ENCODE measurements at regions not wholly inside any gene's neighbourhood (a gene's known extent, or its start where the extent isn't known, plus 50 kb on each side); places are given as distances from the start of the nearest gene placed in this dataset.

DNA sequence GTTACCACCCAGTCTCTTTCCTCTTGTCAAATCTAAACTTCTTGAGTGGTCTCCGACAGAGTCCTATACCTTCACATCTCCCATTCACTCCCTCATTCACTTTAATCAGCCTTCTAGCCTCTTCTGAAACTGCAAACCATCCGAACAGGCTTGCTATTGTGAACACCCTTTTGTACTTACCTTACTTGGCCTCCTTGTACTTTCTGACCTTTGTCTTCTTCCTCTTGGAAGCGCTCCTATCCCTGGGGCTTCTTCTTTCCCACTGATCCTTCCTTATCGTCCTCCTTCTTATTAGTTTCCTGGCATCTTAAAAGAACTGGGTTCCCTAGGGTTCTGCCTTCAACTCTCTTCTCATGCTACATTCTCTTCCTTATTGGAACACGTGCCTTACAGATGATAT, 76.9 kb upstream of the HIF1A start:
- no peak for DNase-seq (ENCODE audit: low read depth)
- TF ChIP-seq, protein P1, sequence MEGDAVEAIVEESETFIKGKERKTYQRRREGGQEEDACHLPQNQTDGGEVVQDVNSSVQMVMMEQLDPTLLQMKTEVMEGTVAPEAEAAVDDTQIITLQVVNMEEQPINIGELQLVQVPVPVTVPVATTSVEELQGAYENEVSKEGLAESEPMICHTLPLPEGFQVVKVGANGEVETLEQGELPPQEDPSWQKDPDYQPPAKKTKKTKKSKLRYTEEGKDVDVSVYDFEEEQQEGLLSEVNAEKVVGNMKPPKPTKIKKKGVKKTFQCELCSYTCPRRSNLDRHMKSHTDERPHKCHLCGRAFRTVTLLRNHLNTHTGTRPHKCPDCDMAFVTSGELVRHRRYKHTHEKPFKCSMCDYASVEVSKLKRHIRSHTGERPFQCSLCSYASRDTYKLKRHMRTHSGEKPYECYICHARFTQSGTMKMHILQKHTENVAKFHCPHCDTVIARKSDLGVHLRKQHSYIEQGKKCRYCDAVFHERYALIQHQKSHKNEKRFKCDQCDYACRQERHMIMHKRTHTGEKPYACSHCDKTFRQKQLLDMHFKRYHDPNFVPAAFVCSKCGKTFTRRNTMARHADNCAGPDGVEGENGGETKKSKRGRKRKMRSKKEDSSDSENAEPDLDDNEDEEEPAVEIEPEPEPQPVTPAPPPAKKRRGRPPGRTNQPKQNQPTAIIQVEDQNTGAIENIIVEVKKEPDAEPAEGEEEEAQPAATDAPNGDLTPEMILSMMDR (conservative IDR thresholded peaks at IDR 0.05; ENCODE audit: low read length) = no peak
- no peak overlapping the region for H3K4me3 ChIP-seq (ENCODE audit: low read length)

- DNase-seq (ENCODE audit: low read depth) = no peak
- TF ChIP-seq, protein P1 (conservative IDR thresholded peaks at IDR 0.05; ENCODE audit: low read length) = no peak
- H3K4me3 ChIP-seq (ENCODE audit: low read length) = no peak overlapping the region
Measured at GRCh38 chr14:61619494-61619893, 75.8 kb upstream of the HIF1A start.

DNA sequence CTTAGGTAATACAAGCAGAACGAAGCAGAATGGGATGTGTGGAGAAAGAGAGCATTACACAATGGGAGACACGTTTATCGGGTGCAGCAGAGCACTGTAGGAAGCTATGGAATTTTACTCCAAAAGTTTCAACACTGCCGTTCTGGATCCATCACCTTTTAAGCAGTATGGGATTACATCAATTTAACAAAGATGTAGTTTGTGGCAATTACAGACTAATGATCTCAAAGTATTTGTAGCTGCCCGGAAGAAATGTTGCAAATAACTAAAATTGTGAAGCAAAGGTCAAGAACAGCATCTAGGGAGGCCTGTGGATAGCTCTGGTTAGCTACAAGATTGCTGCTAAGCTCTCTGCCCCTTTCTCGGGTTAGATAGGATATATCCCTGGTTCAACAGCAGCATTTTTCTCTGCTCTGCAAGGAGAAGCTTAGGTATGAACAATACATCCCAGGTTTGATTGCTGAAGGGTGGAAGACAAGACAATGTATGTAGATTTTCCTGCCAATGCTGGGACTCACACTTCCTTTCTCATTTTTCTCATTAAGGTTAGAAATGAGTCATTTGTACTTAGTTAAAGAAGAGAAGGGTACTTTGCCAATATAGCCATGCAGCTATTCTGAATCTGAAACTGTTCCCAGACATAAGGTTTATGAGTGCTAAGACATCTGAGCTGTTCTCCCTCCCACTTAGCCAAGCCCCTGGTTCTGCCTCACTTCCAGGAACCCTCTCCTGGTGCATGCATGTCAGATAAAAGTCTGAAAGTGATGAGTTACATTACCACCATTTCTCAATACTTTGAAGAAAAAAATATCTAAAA, 75.0 kb upstream of the HIF1A start:
- peak; percentile 98 for DNase-seq (ENCODE audit: low read depth)
- TF ChIP-seq, protein P1 (conservative IDR thresholded peaks at IDR 0.05; ENCODE audit: low read length) = no peak; the same call in 1 of the 2 replicates
- no peak overlapping the region for H3K4me3 ChIP-seq (ENCODE audit: low read length)

DNA sequence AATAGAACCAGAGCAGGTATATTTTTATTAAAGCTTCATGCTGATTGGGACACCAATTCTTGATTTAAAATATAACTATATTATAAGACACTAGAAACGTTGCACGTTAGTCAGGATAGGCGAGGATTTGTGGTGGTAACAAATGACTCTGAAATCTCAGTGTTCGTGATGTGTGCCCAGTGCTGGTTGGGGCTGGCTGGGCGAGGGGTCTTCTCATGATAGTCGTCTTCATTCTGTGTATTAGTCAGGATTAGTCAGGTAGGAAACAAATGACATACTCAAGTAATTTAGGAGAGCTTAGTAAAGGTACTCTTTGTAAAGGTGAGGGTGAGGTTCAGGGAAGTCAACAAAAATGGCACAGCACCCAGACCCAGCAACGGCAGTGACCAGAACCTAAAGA, 73.9 kb upstream of the HIF1A start:
- TF ChIP-seq, protein P1 (conservative IDR thresholded peaks at IDR 0.05; ENCODE audit: low read length) = no peak

GRCh38 chr14:61622051-61622450, 73.3 kb upstream of the HIF1A start:
- no peak overlapping the region for H3K4me3 ChIP-seq (ENCODE audit: low read length)
- TF ChIP-seq, protein P1 (conservative IDR thresholded peaks at IDR 0.05; ENCODE audit: low read length) = no peak
- no peak for DNase-seq (ENCODE audit: low read depth)

More for the DNA sequence above, 73.9 kb upstream of the HIF1A start:
- DNase-seq (ENCODE audit: low read depth) = no peak
- no peak overlapping the region for H3K4me3 ChIP-seq (ENCODE audit: low read length)

DNA sequence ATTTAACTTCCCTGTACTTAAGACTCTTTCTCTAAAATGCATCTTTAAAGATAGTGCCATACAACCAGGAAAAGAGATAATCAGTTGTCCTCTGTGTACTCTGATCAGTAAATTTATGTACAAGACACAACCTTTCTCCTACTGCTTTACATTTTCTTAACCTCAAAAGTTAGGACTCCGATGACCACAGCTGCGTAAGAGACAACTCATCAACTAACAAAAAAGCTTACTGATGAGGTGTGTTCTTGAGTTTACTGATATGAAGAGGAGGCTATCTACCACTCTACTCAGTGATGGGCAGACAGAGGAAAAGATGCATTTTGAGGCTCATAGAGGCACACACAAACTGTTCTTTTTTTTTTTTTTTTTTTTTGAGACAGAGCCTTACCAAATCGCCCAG, 71.4 kb upstream of the HIF1A start:
- DNase-seq (ENCODE audit: low read depth) = no peak
- TF ChIP-seq, protein P1 (conservative IDR thresholded peaks at IDR 0.05; ENCODE audit: low read length) = no peak
- no peak overlapping the region for H3K4me3 ChIP-seq (ENCODE audit: low read length)

- TF ChIP-seq, protein P1 (conservative IDR thresholded peaks at IDR 0.05; ENCODE audit: low read length) = no peak
- no peak for DNase-seq (ENCODE audit: low read depth)
Measured at GRCh38 chr14:61625165-61625564, 70.1 kb upstream of the HIF1A start.

More at GRCh38 chr14:61625165-61625564, 70.1 kb upstream of the HIF1A start:
- no peak overlapping the region for H3K4me3 ChIP-seq (ENCODE audit: low read length)
